ENCODE measurements at regions not wholly inside any gene's neighbourhood (a gene's known extent, or its start where the extent isn't known, plus 50 kb on each side); places are given as distances from the start of the nearest gene placed in this dataset.

DNA sequence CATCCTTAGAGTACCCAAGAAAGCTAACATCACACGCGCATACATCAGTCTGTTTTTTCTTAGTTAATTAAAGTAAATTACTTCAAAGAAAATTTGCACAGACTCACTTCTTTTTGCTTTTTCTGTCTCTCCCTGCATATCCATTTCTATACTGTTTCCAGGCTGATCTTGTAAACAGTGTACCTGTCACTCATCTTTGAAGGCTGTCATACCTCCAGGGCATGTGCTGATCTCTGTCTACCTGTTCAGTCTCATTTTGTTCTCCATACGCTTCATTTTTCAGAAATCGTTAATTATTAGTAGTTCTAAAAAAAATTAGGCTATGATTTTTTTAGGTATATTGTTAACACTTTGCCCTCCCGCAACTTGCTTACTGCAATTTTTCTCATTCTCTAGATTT, 313.9 kb upstream of the ROBO2 start (continued):
- no peak for TF ChIP-seq KDM5A (IDR thresholded peaks at IDR 0.05; ENCODE audit: low read length)

DNA sequence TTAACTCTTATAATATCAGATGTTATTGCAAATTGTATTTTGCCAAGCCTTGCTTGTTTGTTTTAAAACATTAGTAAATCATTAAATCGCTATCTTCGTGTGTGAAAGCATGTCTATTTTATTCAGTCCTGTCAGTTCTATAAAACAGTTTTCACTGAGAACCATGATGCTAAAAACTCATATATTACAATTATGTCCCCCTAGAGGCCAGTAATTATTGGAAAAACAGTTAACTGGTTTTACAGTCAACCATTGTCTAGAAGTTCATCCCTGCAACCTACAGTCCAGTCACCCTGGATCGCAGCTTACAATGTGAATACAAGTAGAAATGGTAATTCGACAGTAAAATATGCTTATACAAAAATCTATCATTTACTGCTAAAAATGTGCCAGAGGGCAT, 311.5 kb upstream of the ROBO2 start:
- Histone ChIP-seq H4K5ac (ENCODE audit: insufficient read length, low read depth, low read length) (no peak overlapping the region), H2BK15ac (ENCODE audit: low read length) (no peak overlapping the region), H3K9me3 (ENCODE audit: insufficient read depth in 2 of 2, low read depth in 1 of 2, low read length in 1 of 2) (no peaks in the 10 kb centered on the region), H3K18ac (ENCODE audit: extremely low read depth, low read length) (no peak overlapping the region), H2BK5ac (ENCODE audit: low read depth, low read length) (no peak overlapping the region), H2AFZ (ENCODE audit: low read length) (no peak overlapping the region), H3K79me1 (ENCODE audit: low read depth, low read length) (no peaks in the 10 kb centered on the region), H3K23me2 (ENCODE audit: low read depth, low read length) (no peaks in the 10 kb centered on the region; the same call in 1 of the 2 replicates), H4K8ac (ENCODE audit: extremely low read depth, insufficient read depth, low read length) (no peak overlapping the region), H2BK120ac (replicated peaks; ENCODE audit: low read depth, low read length) (no peak overlapping the region), H3K4me2 (ENCODE audit: insufficient read depth in 1 of 2, low read depth in 2 of 2, low read length in 2 of 2) (no peak overlapping the region), H3K79me2 (ENCODE audit: control insufficient read depth in 1 of 2, insufficient read depth in 2 of 2, low read length in 2 of 2) (no peaks in the 10 kb centered on the region), H4K20me1 (replicated peaks in 1 of 2; ENCODE audit: control insufficient read depth in 1 of 2, insufficient read depth in 2 of 2, low read length in 2 of 2) (no peaks in the 10 kb centered on the region), H2BK12ac (ENCODE audit: low read depth, low read length) (no peak overlapping the region), H3K27me3 (replicated peaks in 1 of 4; ENCODE audit: control insufficient read depth in 3 of 4, extremely low read depth in 1 of 4, insufficient read depth in 3 of 4, low read length in 3 of 4) (no peaks in the 10 kb centered on the region), H3K4ac (replicated peaks; ENCODE audit: insufficient read length, low read depth, low read length) (no peak overlapping the region), H4K91ac (replicated peaks; ENCODE audit: insufficient read length, low read length) (no peak overlapping the region), H2BK20ac (ENCODE audit: low read length) (no peak overlapping the region), H3K56ac (replicated peaks; ENCODE audit: insufficient read length, low read depth, low read length) (no peak overlapping the region), H3K9ac (replicated peaks in 1 of 4; ENCODE audit: extremely low read depth in 1 of 4, low read depth in 3 of 4, low read length in 3 of 4) (no peak overlapping the region), H3K23ac (ENCODE audit: insufficient read length) (no peak overlapping the region), H2AK5ac (ENCODE audit: low read depth, low read length) (no peak overlapping the region), H3K36me3 (ENCODE audit: control insufficient read depth in 2 of 4, insufficient read depth in 4 of 4, low read length in 3 of 4) (no peaks in the 10 kb centered on the region), H3K4me3 (ENCODE audit: extremely low read depth in 1 of 4, insufficient read depth in 2 of 4, low read depth in 3 of 4, low read length in 4 of 4) (no peak overlapping the region), H3K27ac (ENCODE audit: low read depth, low read length) (no peak overlapping the region), H3K4me1 (replicated peaks in 1 of 4; ENCODE audit: control insufficient read depth in 3 of 4, insufficient read depth in 4 of 4, low read length in 3 of 4) (no peaks in the 10 kb centered on the region), H3K14ac (ENCODE audit: insufficient read length) (no peak overlapping the region)
- FAIRE-seq (no peak), DNase-seq (ENCODE audit: low read depth in 1 of 2, low spot score in 2 of 2) (no peak)
- CTCF ChIA-PET (ENCODE audit: partially characterized antibody), result no interaction called here
- POLR2A ChIA-PET (ENCODE audit: partially characterized antibody), result no interaction called here
- no peak for TF ChIP-seq KDM1A (IDR thresholded peaks at IDR 0.05; ENCODE audit: borderline replicate concordance, low read length)
- WGBS, 2 experiments (ENCODE audit: extremely low coverage in 1 of 2, insufficient coverage in 1 of 2, insufficient read length in 1 of 2, insufficient replicate concordance in 2 of 2, low coverage in 1 of 2, low lambda C conversion rate in 2 of 2, missing lambda C conversion rate in 1 of 2), result 92% methylated on average over 4 of the region's 4 CpGs; no CpG with 5 or more reads in 1 of the 2 experiments

Measured in H1 (cell line).